Astrocyte of the spinal cord (primary cell): ENCODE measurements at regions not wholly inside any gene's neighbourhood (a gene's known extent, or its start where the extent isn't known, plus 50 kb on each side); places are given as distances from the start of the nearest gene placed in this dataset.
"Not testable (repeated sequence)": the region's sequence is repeated elsewhere in the genome, so short reads cannot be mapped to it uniquely, and the experiment has no call there.

Experiments
- DNase-seq: peaks from one replicate; pipeline ENCODE4 v3.0.0; 2011; ENCODE audit warnings: low read depth, low spot score
- H3K4me3 ChIP-seq: 2 replicates; pipeline ENCODE4 v1.5.1; 2011; ENCODE audit warnings: low read depth, mild to moderate bottlenecking, low read length, moderate library complexity
- CTCF ChIP-seq: IDR thresholded peaks from 2 replicates; pipeline ENCODE4 v1.5.1; 2012; ENCODE audit warnings: low read depth, mild to moderate bottlenecking, low read length, inconsistent platforms
- in situ Hi-C: cut with HindIII; loops from 2 replicates; pipeline ENCODE4 v1.10.0; 2017; ENCODE audit warnings: low sequenced_read_pairs

GRCh38 chr2:47629501-47630460, 59.0 kb upstream of the KCNK12 start:
- in situ Hi-C loops: no loop called here
- DNase-seq: no peak
- TF ChIP-seq CTCF: no peak
- H3K4me3 ChIP-seq: no peak overlapping the region

- no peak overlapping the region for H3K4me3 ChIP-seq
- DNase-seq: no peak
- TF ChIP-seq CTCF: no peak
- in situ Hi-C loops: no loop called here
Measured at GRCh38 chr2:47628904-47629303, 58.1 kb upstream of the KCNK12 start.

- no peak for TF ChIP-seq CTCF
- DNase-seq: no peak
Measured at GRCh38 chr2:47626664-47627063, 55.9 kb upstream of the KCNK12 start.

GRCh38 chr2:47623140-47623539, 52.4 kb upstream of the KCNK12 start:
- in situ Hi-C loops, DNase-seq, H3K4me3 ChIP-seq: not testable (repeated sequence)

More at GRCh38 chr2:47626664-47627063, 55.9 kb upstream of the KCNK12 start:
- in situ Hi-C loops: no loop called here
- H3K4me3 ChIP-seq: no peak overlapping the region

GRCh38 chr2:47620770-47621437, 50.1 kb upstream of the KCNK12 start:
- no peak for DNase-seq
- TF ChIP-seq CTCF: no peak
- no peak overlapping the region for H3K4me3 ChIP-seq
- in situ Hi-C loops: no loop called here
